GM21515 (cell line): ENCODE measurements at regions not wholly inside any gene's neighbourhood (a gene's known extent, or its start where the extent isn't known, plus 50 kb on each side); places are given as distances from the start of the nearest gene placed in this dataset.
"Not testable (repeated sequence)": the region's sequence is repeated elsewhere in the genome, so short reads cannot be mapped to it uniquely, and the experiment has no call there.

Experiments
- ATAC-seq: cut with Tn5 transposase; IDR thresholded peaks from one replicate; pipeline ENCODE4 v1.9.1; 2021; ENCODE audit not compliant: unreplicated experiment

DNA sequence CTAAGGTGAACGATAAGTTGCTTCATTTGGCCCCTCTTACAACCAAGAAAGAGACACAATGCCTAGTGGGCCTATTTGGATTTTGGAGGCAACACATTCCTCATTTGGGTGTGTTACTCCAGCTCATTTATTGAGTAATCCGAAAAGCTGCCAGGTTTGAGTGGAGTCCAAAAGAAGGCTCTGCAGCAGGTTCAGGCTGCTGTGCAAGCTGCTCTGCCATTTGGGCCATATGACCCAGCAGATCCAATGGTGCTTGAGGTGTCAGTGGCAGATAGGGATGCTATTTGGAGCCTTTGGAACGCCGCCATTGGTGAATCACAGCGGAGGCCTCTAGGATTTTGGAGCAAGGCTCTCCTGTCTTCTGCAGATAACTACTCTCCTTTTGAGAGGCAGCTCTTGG is 176.4 kb downstream of the AKR1D1 start:
- ATAC-seq, result not testable (repeated sequence)

DNA sequence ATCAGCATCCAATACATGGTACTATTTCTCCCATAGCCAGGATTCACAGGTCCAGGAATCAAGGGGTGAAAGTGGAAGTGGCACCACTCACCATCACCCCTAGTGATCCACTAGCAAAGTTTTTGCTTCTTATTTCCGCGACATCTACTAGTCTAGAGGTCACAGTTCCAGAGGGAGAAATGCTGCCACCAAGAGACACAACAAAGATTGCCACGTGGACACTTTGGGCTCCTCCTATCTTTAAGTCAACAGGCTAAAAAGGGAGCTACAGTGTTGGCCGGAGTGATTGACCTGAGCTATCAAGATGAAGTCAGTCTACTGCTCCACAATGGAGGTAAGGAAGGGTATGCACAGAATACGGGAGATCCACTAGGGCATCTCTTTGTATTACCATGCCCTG is 178.2 kb downstream of the AKR1D1 start:
- ATAC-seq, result no peak

DNA sequence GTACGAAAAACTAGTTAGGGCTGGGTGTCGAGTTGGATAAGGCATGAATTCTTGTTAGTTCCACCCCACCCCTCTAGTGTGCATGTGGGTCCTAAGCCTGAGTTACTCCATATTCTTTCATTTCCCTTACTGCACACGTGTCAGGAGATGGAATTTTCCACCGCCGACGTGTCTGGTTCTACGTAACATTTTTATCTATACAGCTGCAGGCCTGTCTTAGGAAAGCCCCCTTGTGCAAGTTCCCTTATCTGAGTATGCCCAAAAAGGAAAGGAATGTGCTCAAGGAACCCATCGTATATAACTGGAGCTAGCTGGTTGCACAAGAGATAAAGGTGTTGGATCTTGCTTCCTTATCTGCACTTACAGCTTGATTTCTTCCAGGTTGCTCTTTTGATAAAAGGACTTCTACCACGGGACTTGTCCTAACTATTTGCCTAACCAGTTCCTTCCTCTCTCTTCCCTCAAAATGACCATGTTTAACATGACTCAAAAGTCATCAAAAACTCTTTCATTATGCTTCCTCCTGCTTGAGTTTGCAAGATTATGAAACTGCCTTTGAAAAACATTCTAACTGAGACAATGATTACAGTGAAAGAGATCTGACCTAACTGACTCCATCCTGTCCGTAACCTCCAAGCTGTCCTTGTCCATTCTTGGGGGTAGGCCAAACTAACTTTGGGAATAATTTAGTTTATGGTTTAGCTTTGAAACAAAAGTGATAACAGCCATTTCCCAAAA is 181.4 kb downstream of the AKR1D1 start:
- no peak for ATAC-seq

DNA sequence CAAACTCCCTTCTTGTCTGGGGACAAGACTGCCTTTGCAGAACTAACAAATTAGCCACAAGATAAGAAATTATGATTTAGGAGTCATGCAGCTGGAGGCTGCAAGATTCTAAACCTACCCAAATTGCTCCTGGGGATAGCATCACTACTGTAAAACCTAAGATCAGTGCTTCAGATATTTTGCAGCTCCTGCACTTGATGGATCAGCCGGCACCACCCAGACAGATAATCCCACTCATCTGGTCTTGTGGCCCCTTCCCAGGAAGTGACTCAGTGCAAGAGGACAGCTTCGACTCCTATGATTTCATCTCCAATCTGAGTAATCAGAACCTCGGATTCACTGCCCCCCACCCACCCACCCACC is 181.9 kb downstream of the AKR1D1 start:
- ATAC-seq, result no peak

DNA sequence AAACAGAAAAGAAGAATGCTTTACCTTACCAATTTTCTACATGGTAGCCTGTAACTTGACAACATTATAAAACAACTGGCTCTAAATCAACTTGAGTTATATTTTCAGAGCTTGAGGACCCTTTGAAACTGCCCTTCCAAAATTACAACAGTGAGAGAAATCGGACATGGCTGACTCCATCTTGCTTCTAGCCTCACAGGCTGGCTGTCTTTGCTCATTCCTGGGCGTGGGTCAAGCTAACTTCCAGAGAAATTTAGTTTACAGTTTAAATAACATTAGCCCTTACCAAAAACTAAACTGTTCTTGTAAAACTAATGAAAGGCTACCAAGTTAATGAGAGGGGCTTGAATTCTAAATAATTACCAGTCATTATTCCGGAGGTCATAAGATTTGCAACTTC is 183.4 kb downstream of the AKR1D1 start:
- ATAC-seq, result no peak

DNA sequence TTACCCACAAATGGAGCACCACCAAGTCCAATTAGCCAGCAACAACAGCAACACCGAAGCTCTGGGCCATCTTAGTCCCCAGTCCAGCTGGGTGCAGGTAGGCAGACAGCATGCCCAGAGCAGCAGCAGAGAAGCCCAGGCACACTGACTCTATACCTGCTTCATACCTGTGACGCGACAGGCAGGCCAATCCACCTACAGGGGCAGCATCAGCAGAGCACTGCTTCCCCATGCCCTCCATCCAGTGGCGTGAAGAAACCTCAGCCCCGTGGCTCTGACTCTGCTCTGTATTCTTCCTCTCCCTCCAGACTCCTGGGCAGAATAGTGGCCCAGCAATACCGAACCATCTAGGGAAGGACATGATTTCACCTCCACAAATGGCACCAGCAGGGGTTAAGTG is 191.7 kb downstream of the AKR1D1 start:
- no peak for ATAC-seq

DNA sequence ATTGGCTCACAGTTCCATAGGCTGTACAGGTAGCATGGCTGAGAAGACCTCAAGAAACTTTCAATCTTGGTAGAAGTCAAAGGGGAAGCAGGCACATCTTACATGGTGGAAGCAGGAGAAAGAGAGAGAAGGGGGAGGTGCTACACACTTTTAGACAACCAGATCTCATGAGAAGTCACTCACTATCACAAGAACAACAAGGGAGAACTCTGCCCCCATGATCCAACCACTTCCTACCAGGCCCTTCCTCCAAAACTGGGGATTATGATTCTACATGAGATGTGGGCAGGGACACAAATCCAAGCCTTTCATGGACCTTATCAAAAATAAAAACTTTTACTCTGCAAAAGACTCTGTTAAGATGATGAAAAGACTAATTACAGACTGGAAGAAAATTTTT is 183.2 kb upstream of the TRIM24 start:
- no peak for ATAC-seq

DNA sequence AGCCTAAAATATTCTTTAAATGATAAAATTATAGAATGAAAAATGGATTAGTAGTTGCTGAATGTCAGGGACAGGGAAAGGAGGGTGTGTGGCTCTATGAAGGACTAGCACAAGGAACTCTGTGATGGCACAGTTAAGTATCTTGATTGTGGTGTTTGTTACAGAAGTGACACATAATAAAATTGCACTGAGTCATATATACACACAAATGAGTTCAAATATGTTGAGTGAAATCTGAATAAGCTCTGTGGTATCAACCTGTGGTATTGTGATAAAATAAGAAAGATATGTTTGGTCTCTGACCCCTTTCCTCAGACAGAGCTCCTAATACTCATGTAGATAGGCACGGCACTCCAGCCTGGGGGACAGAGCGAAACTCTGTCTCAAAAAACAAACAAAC is 181.5 kb upstream of the TRIM24 start:
- ATAC-seq, result no peak

DNA sequence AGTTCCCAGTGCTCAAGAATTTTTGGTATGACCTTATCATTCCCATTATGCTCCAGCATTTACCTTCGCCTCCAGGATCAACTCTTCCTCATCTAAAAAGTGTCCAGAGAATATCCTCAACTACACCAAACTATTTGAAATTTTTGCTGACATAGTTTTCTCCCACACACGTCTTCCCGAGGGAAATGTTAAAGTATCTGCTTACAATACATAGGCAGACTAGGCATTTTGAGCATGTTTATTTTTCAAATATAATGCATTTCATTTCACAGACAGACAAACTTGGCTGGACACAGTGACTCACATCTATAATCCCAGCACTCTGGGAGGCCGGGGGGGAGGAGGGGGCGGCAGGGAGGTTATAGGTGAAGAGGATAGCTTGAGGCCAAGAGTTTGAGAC is 177.1 kb upstream of the TRIM24 start:
- ATAC-seq, result no peak

DNA sequence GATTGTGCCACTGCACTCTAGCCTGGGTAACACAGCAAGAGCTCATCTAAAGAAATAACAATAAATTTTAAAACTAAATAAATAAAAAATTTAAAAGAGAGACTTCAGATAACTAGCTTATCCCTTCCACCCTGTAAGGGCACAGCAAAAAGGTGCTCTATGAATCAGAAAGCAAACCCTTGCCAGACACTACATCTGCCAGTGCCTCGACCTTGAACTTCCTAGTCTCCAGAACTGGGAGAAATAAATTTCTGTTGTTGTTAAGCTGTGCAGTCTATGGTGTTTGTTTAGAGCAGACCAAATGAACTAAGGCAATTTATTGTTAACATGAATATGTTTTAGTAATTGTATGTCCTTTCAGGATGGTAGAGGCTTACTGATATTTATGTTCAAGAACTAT is 174.9 kb upstream of the TRIM24 start:
- ATAC-seq, result no peak

DNA sequence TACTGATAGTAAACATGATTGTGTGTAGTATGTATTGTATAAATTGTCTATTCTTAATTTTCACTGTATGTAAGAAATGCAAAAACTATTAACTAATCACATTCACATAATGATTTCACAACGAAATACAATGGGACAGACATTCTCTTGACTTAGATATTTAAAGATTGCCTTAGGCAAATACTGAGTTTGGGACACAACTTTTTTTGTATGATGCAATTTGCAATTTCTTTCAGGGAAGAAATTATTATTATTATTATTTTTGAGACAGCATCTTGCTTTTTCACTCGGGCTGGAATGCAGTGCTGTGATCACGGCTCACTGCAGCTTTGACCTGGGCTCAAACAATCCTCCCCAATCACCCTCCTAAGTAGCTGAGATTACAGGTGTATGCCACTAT is 173.2 kb upstream of the TRIM24 start:
- no peak for ATAC-seq

DNA sequence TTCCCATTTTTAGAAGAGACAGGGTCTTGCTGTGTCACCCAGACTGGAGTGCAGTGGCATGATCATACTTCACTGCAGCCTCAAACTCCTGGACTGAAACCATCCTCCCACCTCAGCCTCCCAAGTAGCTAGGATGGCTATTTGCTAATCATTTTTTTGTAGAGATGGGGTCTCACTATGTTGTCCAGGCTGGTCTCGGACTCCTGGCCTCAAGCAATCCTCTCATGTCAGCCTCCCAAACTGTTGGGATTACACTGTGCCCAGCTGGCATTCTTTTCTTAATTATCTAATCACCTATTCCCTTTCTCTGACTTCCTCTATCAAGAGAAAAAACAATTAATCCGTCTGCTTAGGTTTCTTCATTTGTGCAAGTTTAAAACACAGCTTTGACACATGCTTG is 172.5 kb upstream of the TRIM24 start:
- ATAC-seq, result no peak

DNA sequence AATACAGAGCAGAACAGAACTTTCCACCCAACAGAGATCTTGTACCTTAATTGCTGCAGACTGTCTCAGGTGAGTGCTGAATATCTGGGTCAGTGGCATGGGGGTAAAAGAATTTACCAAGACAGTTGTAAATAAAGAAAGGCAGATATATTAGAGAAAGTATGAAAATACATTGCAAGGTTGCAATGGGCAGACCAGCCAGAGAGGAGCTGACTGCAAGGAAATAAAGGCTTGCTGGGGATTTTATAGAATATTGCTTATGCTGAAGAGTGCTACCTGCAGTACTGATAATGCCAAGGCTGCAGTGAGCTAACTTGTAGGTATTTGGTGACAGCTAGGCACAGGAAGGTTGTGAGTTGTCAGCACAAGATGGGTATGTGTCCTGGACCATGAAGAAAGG is 171.0 kb upstream of the TRIM24 start:
- no peak for ATAC-seq

DNA sequence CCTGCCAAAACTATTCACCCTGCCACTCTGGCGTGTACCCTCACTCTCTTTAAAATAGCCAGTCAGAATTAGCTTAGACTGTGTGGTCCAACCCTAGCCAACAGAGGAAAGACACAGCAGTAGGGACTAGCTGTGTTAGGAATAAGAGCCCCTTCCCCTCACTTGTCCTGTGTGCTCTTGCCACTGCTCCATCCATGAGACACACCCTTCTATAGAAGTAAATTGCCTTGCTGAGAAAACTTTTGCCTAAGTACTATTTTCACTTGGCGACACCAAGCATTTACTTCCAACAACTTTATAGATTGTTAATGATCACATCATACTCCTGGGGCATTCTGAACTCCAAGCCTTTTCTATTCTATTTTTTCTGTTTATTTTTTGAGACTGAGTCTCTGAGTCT is 170.2 kb upstream of the TRIM24 start:
- ATAC-seq, result no peak

DNA sequence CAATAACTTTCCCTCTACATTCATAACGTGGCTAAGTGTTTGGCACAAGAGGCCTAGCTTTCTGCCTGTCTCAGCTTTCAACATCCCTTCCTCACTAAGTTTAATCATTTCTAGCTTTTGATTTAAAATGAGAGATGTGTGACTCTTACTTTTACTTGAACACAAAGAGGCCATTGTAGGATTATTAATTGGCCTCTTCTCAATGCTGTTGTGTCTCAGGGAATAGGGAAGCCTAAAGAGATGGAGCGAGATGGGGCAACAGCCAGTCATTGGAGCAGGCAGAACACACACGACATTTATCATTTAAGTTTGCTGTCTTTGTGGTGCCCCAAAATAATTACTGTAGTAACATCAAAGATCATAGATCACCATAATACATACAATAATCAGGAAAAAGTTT is 167.1 kb upstream of the TRIM24 start:
- no peak for ATAC-seq

DNA sequence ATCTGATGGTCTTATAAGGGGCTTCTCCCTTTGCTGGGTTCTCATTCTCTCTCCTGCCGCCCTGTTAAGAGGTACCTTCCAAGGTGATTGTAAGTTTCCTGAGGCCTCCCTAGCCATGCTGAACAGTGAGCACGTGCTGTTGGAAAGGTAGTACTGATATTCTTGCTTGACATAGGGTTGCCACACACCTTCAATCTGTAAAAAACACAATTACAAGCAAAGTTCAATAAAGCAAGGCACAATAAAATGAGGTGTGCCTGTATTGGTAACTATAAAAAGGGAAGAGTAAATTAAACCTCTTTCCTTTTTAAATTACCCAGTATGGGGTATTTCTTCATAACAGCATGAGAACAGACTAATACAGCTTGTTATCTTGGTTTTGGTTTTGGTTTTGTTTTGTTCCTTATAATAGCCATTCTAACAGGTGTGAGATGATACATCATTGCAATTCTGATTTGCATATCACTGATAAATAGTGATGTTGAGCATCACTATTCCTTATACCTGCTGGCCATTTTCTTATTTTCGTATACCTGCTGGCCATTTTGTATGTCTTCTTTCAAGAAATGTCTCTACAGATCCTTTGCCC is 164.9 kb upstream of the TRIM24 start:
- no peak for ATAC-seq

DNA sequence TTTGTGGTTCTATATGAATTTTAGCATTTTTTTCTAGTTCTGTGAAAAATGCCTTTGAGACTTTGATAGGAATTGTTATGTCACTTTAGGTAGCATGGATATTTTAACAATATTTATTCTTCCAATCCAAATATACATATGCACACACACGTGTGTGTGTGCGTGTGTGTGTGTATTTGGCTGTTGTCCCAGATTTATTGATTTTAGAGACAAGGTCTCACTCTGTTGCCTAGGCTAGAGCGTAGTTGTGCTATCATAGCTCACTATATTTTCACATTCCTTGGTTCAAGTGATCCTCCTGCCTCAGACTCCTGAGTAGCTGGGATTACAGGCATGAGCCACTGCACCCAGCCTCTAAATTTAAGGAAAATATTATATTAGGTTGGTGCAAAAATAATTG is 162.5 kb upstream of the TRIM24 start:
- ATAC-seq, result no peak

DNA sequence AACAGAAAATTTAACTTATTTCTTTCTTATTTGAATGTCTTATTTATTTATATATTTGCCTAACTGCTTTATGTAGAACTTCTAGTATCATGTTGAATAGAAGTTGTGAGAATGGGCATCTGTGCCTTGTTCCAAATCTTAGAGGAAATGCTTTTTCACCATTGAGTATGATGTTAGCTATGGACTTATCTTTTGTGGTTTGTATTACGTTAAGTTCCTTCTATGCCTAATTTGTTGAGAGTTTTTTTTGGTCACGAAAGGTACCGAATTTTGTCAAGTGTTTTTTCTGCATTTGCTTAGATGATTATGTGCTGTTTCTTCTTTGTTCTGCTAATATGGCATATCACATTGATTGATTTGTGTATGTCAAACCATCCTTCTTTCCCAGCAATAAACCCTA is 161.0 kb upstream of the TRIM24 start:
- no peak for ATAC-seq

DNA sequence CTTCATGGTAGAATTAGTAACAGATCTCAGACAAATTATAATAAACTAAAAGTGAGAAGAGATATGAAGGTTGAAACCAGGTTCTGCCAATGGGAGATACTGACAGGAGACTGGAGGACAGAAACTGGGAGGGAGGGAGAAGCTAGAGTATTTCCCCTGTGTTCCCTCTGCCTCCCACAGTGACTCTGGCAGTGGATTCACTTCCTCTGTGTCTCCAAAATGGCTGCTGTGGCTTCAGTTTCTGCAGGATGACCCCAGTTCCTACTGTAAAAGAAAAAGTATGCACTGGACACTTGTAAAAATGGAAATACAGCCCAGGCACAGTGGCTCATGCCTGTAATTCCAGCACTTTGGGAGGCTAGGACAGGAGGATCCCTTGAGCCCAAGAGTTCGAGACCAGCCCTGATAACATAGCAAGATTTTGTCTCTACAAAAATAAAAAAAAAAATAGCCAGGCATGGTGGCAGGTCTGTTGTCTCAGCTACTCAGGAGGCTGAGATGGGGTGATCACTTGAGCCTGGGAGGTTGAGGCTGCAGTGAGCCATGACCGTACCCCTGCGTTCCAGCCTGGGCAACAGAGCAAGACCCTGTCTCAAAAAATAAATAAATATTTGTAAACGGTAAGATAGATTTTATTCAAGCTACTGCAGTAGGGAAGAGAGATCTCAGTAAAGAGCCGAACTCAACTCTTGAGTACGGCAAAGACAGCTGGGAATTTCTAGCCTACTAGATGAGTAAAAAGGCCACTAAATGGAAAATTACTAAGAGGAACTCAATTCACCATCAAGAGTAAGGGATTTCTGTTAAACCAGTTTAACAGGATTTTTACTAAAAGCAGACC is 156.6 kb upstream of the TRIM24 start:
- ATAC-seq, result no peak

DNA sequence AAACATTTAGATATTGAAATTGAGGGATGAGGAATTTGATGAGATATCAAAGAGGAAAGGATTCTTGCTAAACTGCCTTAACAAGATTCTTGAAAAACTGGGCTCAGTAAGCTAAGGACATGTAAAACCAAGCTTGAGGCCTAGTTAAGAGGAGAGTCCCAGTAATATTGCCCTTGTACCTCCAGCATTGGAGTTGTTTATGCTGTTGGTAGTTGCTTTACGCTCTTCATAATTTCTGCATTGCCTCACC is 156.1 kb upstream of the TRIM24 start:
- no peak for ATAC-seq

DNA sequence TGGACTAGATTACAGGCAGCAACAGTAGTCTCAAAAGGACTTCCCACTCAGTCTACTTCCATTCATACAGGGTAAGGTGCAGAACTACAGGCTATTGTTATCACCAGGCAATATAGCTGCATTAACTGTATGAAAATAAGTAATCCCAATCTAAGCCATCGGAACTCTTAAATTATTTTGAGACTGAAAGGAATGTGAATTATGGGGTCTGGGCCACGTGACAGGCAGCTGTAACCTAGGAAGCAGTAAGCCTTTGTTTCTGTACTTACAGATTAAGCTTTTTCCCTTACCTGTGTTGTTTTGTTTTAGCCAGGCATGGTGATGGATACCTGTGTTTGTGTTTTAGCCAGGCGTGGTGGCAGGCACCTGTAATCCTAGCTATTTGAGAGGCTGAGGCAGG is 152.4 kb upstream of the TRIM24 start:
- ATAC-seq, result no peak

DNA sequence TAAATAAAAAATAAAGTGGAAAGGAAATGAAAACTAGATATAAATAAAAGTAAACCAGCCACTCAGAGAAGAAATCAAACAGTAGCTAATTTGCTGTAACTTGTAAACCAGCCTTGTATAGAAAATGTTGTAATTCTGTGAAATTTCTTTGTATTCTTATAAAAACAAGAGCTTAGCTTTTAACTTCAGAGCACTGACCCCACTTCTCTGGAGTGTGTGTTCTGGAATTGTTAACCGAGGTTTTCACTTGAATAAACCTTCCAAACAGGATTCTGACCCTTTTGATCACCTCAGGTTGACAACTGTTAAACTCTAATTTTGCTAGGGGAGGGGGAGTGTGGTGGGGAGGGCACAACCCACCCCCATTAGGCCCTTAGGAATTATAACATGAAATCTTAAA is 151.9 kb upstream of the TRIM24 start:
- no peak for ATAC-seq

DNA sequence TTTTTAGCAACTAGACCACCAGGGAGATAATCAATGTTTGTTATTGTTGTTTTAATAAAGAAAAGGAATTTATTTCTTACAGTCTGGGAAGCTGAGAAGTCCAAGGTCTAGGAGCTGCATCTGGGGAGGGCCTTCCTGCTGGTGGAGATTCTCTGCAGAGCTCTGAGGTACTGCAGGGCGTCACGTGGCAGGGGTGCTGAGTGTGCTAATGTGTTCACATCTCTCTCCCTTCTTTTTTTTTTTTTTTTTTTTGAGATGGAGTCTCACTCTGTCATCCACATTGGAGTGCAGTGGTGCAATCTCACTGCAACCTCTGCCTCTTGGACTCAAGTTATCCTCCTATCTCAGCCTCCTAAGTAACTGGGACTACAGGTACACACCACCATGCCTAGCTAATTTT is 150.9 kb upstream of the TRIM24 start:
- no peak for ATAC-seq
